Endometrium (tissue), 2 donors: ENCODE measurements at regions not wholly inside any gene's neighbourhood (a gene's known extent, or its start where the extent isn't known, plus 50 kb on each side); places are given as distances from the start of the nearest gene placed in this dataset.
"Not testable (repeated sequence)": the region's sequence is repeated elsewhere in the genome, so short reads cannot be mapped to it uniquely, and the experiment has no call there.

ENCODE experiments used
- FAIRE-seq: peaks from 2 replicates; lab custom pipeline; 2012; peaks lifted over from hg19 to GRCh38; lab: Jason Lieb, UNC
- donor health status: control.
- donor health status: control.

DNA sequence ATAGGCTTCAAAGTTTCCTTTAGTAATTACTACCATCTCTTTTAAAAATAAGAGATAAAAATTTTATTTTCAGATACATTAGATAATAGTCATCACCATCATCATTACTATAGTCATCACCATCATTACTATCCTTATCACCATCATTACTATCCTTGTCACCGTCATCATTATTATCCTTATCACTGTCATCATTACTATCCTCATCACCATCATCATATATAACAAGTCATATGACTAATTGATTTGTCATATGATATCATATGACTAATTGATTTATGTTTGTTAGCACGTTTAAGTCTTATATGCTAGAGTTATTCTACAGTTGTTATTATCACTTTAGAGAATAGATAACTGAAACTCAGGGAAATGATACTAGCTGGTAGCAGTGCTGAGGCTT, 382.1 kb upstream of the CDH18 start:
- FAIRE-seq, result no peak

DNA sequence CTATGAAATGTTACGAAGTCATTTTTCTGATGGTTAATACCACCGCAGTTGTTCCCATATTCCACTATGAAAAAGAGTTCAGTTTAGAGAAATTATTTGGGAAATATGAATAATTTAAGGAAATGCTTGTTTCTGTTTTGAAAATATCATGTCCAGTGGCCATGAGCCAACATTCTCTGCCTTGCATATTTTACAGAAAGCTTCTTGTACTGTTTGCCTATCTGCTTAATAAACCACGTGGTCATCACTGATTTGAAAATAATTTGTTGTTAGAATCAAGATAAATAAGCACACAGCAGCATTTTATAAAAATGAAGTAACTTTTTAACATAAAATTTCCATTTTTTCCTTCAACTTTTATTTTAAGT, 381.5 kb upstream of the CDH18 start:
- FAIRE-seq, result no peak

DNA sequence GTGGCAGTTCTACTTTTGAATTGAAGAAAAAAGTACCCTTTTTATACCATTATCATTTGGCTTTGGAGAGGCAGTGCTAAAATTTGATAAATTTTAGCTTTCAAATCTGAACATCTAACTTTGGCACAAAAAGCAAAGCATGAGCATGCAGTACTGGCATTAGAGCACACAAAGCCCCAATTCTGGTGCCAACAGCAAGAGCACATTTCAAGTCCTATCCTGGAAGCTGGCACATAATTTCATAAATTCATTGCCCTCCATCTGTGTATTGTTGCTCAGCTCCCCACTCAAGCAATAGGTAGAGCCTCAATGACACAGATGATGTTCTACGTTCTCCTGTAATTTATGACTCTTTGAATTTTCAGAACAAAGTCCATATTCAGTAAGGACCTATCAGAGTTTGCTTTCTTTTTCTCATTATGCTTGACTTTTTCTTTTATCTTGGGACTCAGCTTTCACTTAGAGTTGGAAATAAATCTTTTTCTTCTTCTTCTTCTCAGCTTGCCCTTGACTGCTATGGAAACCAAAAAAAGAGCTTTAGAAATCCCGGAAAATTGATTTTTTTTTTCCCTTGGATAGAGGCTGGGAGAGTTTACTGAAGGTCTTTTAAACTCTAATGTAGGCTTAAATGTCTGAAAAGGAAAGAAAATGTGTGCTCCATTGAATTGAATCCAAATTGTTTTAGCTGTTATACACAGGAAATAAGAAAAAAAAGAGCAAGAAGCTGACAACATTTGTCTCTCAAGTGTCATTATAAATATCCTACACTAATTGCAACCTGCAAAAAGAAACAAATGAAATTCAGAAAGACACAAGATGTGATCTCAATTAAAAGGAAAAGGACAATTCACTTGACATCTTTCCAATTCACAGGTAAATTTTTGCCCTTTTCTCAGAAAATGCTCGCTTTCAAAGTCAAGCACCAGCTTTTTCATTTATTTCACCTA, 380.8 kb upstream of the CDH18 start:
- FAIRE-seq, result no peak

DNA sequence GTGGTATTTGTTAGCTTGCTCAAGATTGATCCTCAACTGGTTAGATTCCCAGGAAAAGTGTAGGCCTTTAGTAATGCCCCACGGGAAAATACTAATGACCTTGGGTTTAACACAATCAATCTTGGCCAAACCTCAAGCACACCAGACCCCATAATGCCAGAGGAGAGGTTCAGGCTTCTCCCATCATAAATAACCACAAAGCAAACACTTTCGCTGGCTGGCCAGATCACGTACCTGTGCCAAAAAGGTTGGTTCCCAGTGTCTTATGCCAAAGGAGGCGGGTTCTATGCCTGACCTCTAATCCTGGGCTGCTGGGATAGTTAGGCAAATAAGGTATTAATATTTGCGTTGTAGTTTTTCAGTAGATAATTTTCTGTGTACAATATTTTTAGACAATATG, 379.2 kb upstream of the CDH18 start:
- FAIRE-seq, result no peak

DNA sequence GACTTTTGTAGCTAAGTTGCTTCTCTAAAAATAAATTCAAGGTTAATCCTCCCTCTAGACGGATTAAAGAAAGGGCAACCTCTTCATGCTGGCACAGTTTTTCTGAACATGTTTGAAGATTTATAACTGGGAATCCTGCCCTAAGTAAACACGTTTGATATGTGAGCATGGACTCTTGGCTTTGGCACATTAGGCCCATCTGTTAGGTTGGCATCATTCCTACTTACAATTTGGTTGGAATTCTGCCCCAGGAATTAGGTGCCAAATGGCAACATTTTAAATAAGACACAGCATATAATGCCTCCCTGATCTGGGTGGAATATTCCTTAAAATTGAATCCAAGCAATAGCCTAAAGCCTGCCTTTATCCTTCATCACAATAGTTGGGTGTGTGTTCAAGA, 372.3 kb upstream of the CDH18 start:
- no peak for FAIRE-seq

DNA sequence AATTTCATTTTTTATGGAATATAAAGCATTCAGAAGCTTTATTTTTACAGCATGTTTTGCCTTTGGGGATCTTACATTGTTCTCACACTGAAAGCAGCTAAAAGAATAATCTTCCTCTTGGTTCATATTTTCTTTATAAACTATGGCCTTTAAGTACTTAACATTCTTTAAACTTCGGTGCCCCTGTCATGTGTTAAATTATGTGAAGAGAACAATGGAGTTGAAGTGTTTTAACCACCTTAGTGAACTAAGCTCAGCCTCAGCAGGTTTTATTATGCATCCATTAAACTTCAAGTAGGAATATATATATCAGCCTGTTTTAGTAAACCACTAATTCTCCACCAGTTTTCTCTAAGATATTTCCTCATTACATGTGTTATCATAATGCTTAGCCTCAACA, 371.4 kb upstream of the CDH18 start:
- no peak for FAIRE-seq

DNA sequence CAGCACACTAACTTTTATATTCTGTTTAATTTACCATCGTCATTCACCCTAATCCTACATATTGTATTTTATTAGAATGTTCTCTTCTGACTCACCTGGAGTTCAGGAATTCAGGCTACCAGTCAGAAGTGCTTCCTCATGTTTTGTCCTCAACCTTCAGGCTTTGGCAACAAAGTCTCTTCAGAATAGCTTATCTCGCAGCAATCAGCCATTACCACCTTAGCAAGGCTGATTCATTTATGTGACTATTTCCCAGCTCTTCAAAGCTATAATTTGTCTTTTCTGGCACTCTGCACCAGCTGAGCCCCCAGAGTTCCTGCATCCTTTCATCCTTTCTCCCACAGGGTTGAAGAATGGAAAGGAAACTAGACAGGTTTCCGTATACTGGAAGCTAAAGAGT, 365.5 kb upstream of the CDH18 start:
- FAIRE-seq, result no peak

DNA sequence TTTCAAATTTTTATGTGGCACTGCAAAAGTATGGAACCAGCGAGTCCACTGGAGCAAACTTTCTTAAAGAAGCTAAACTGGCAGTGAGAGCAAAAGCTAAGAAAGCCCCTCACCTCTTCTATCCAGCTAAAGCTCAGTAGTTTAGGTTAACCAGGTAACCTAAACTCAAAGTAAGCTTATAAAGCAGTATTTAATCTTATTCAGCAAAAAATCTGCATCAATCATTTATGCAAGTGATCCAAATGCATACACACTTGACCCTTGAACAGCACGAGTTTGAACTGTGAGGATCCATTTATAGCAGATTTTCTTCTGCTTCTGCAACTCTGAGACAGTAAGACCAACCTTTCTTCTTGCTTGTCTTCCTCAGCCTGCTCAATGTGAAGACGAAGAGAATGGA, 363.8 kb upstream of the CDH18 start:
- no peak for FAIRE-seq

DNA sequence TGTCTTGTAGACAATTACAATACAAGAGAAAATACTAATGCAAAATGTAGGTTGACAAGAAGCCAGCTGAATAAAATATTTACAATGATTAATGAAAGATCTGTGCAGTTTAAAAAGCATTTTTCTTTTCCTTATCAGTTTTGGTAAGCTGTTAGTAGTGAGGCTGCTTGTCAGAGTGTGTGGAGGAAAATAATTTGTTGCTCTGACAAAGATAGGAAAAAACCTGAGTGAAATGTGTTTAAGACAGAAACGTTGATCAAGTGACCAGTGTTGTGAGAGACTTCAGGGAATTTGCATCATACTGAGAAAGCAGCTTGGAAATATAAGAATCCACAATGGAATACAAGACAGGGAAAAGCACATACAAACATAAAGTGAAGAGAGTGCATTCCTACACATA, 360.3 kb upstream of the CDH18 start:
- FAIRE-seq, result no peak

DNA sequence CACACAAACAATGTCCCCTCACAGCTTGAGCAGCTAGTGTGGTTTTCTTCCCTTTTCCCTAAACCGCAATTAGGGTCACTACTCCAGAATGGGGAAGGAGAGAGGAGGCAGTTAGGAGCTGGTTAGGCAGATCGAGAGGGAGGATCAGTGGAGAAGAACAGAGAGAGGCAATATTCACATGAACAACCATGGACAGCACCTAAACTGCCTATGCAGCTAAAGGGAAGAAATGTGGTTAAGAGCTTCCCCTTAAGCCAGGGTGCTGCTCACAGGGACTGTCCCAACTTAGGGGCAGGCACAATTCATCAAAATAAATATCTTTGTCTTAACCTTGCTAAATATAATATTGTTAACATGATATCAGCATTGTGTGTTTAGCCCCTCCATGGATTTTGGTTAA, 359.3 kb upstream of the CDH18 start:
- FAIRE-seq, result no peak

DNA sequence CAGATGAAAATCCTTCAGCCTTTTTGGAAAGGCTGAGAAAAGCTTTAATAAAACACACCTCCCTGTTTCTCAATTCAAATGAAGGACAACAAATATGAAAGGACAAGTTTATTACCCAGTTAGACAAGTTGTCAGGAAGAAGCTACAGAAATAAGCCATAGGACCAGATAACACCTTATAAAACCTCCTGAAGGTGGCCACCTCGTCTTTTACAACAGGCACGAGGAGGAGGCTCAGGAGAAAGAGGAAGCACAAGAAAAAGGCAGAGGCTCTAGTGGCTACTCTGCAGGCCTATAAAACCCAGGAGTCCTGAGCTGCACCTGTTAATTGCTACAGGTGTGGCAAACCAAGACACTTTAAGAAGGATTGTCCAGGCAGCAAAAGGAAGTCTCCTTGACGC, 352.1 kb upstream of the CDH18 start:
- no peak for FAIRE-seq

DNA sequence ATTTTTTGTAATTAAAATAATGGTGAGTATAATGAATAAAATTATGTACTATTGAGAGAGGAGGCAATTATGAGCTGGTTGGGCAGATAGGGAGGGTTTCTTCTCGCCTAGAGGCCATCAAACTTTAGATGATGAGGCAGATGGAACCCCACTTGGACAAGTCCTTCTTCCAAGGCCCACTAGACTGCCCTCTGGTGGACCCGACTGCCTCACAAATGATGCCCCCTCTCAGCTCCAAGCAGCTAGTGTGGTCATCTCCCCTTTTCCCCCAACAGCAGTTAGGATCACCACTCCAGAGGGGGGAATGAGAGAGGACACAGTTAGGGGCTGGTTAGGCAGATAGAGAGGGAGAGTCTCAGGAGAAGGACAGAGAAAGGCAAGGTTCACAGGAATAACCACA, 348.0 kb upstream of the CDH18 start:
- FAIRE-seq, result no peak

DNA sequence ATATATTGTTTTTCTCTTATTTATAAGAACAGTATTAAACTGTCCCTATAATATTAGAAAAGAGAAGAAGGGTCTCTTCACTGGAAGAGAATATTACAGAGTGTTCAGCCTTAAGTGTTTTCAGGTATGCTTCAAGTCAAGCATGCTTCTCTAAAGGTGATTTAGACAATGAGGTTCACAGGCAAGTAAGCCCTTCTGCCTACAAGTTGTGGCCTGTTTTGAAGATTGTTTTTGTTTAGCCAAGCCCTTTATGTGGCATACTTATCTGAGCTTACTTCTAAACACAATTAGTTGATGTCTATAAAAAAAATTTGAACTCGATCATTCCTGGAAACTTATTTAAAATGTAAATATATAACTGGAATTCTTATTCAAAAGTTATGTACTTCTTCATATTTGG, 343.8 kb upstream of the CDH18 start:
- no peak for FAIRE-seq

DNA sequence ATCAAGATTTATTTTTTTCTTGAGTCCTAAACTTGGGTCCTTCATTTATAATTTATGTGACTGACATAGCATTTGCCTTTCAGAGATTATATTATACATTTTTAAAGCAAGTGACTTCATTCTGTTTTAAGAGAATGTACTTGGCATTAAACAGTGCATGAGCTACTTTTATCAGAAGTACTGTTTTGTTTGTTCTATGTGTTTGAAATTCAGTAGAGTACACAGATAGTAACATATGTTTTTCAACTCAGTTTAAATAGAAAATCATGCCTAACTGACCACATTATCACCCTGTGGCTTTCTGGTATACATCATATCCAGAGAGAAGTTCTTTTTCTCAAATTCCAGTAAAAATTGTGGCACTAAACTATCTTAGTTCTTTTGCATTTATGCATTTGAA, 335.3 kb upstream of the CDH18 start:
- FAIRE-seq, result no peak

DNA sequence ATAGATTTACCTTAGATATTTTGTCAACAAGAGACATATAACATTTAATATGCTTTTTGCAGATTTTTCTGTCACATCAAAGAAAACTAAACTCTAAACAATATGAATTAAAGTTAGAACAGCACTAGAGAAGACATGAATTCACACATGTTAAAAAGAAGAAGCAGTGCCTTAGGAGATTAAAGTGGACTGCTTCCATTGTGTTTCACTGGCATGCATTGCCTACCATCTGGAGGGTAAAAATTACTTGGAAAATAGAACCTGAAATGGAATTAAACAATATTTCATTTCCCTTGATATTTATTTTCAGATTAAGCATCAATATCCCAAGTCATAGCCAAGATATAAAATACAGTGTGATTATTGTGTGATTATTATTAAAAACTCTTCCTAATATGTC, 319.4 kb upstream of the CDH18 start:
- FAIRE-seq, result no peak

DNA sequence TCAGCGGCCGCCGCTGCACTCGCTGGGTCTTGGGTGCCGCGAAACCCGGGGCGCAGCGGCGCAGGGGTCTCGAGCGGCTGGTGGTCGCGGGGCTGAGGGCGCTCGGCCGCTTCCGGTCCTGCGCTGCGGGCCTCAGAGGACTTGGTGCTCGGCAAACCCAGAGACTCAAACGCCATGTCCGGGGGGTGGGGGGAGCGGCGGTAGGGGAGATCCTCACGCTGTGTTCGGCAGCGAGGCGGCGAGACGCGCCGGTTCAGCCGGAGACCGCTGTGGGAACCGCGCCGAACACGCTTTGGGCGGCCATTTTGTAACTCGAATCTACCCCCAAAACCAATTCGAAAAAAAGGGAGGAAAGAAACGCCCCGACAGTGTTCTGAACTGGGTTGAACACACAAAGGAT, 317.5 kb upstream of the CDH18 start:
- FAIRE-seq, result no peak

DNA sequence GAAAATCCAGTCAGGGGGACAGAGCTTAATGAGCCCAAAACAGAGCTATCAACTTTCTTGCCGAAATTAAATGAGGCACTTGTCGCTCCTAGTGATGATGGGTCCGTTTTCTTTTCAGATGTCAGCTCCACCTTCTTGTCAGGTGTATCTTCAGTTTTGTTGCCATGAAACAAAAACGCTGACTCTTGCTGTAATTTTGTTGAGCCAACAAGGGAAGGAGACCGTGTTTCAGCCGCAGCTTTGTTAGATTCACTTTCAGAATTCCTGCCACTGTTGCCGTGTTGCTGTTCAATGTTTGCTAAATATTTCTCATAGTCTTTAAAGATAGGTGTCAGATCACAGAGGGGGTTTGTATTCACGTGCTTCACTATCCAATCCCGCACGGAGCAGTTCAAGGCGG, 316.6 kb upstream of the CDH18 start:
- FAIRE-seq, result not testable (repeated sequence)

DNA sequence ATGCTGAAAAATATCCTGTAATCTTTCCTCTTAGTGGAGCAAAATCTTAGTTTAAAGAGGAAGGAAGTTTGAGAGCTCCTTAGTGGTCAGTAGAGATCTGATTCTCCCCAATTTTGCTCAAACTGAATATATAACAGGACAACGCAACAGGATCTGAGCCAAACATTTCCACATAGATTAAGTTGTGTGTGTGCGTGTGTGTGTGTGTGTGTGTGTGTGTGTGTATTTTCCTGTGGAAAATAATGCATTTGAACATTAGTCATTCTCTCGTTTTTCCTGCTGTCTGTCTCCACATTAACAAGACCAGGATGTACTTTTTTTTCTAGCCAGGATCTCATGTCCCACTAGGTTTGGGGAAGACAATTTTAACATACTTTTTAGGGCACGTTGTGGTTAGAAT, 312.1 kb upstream of the CDH18 start:
- FAIRE-seq, result no peak

DNA sequence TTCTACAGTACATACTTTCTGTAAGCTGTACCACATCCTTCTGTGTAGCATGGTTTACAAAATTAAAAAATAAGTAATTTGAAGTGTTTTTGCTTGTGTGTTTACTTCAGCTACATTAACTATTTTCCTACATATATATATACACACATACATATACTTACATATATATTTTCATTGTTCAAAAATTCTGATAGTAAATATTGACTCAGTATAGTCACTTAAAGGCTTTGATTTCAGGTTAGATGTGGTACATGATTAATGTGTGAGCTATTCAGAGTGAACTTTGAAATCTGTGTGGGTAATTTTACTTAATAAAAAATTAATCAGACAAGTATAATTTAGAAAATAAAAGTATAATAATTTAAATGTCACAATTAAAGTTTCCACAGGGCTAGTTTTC, 306.7 kb upstream of the CDH18 start:
- no peak for FAIRE-seq

DNA sequence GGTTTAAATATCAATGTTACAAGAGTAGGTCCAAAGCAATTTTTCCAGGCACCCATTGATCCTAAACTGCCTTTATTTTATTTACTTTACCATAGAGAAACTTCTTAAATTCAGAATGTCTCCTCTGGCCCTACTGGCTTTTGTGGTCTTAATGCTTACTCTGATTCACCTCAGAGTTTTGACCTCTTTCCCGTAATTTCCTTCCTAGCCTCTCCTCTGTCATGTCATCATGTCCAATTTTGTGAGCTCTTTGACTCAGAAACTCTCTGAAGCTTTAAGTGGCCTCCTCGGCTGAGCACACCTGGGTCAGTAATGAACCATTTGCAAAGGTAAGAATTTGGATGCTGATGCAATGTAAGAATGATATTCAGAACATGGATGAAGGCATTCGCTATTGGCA, 303.8 kb upstream of the CDH18 start:
- no peak for FAIRE-seq

DNA sequence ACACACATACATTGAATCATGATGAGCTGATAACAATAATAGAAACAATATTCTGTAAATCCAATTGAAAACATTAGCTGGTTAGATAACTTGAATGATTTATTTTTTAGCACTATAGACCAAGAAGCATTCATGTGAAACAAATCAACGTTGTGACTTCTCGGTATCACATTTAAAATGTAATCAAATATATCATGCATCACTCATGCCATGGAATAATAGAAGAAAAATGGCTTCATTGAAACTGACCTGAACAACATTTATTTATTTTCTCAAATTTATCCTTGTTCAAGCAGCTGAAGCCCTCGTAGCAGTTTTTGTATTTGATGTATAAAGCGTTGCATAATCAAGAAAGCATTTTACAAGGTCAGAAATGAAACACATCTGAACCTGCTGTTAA, 299.6 kb upstream of the CDH18 start:
- FAIRE-seq, result no peak

DNA sequence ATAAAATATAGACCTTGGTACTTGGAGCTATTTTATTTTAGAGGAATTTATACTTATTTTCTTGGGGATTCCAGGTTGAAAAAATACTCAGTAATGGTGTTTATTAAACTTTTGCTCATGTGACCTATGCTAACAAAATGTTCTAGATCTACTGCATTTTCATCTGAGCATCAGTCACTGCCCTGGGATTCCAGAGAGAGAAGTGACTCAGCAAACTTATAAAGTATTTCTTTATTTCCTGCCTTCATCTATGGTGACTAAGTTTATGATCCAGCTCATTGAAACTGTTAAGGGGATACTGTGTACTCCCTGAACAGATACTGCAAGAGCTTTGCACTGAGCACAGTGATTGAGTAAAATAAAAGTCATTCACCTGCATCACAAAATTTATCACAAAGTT, 298.5 kb upstream of the CDH18 start:
- FAIRE-seq, result no peak

DNA sequence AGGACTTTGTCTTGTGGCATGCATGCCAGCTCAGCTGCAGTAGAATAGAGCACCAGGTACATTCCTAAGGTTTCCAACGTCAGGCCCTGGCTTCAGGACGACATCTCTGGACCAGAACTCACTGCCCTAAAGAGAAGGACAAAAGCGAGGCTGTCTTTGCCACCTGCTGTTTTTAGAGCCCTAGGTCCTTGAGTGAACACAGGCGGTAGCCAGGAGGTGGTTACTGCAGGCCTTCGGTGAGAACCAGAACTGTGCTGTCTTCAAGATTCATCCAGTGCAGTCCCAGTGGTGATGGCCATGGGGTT, 288.9 kb upstream of the CDH18 start:
- no peak for FAIRE-seq

DNA sequence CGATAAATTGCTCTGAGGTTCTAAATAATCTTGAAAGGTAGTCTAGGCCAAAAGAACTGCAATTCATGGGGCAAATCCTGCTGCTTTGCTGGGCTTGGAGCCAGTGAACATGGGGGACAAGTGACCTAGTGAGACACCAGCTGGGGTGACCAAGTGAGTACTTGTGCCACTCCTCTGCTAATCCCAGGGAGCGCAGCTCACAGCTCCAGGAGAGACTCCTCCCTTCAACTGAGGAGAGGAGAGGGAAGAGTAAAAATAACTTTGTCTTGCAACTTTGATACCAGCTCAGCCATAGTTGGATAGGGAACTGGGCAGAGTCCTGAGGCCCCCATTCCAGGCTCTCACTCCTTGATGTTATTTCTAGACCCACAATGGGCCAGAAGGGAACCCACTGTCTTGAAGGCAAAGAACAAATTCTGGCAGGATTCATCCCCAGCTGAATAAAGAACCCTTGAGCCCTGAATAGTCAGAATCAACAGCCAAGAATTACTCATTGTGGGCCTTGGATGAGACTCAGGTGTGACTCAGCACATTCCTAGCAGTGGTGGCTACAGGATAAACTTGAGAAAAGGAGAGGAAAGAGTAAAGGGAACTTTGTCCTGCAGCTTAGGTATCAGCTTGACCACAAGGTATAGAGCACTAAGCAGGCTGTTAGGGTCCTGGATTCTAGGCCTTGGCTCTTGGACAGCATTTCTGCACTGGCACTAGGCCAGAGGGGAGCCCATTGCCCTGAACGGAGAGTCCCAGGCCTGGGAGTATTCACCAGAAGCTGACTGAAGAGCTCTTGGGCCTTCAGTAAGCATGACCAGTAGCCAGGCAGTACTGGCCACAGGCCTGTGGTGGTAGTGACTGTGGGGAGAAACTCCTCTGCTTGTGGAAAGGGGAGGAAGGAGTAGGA, 288.3 kb upstream of the CDH18 start:
- FAIRE-seq, result no peak
